ENCODE measurements at regions not wholly inside any gene's neighbourhood (a gene's known extent, or its start where the extent isn't known, plus 50 kb on each side); places are given as distances from the start of the nearest gene placed in this dataset.
A peak's percentile ranks its signal among the peaks of the same experiment; 100 is the strongest.

DNA sequence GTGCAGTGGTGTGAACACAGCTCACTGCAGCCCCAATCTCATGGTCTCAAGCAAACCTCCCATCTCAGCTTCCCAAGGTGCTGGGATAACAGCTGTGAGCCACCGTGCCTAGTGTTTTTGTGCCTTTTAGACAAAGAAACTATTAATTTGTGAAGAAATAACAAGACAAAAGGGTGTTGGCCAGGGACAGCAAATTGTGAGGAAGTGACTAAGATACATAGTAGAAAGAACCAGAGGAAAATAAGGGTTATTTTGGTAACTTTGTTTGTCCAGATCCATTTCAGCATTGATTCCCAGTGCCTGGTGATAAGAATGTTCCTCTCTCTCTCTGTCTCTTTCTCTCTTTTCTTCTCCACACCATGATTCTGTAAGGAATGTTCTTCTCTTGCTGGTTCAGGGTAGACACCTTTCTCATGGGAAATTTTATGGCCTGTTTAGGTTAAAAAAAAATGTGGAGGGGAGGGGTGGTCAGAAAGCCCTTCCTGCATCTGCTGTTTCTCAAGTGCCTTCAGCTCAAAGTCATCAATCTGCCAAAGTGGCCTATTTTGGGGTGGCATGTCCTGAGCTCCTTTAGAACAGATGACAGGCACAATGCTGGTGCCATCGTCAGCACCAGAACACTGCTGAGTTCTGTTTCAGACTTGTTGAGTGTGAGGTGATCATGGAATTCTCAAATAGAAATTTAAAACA is 184.4 kb upstream of the EEA1 start:
- Mint-ChIP-seq H3K4me1 (peaks cover 53% of the 10 kb centered on the region), H3K9me3 (no peaks in the 10 kb centered on the region), H3K27me3 (ENCODE audit: low read depth) (no peaks in the 10 kb centered on the region), H3K4me3 (no peak overlapping the region), H3K36me3 (ENCODE audit: low read depth) (no peaks in the 10 kb centered on the region), H3K27ac (peak overlapping the region; percentile 35 to 76 (median 41))
- TF ChIP-seq, protein P1, sequence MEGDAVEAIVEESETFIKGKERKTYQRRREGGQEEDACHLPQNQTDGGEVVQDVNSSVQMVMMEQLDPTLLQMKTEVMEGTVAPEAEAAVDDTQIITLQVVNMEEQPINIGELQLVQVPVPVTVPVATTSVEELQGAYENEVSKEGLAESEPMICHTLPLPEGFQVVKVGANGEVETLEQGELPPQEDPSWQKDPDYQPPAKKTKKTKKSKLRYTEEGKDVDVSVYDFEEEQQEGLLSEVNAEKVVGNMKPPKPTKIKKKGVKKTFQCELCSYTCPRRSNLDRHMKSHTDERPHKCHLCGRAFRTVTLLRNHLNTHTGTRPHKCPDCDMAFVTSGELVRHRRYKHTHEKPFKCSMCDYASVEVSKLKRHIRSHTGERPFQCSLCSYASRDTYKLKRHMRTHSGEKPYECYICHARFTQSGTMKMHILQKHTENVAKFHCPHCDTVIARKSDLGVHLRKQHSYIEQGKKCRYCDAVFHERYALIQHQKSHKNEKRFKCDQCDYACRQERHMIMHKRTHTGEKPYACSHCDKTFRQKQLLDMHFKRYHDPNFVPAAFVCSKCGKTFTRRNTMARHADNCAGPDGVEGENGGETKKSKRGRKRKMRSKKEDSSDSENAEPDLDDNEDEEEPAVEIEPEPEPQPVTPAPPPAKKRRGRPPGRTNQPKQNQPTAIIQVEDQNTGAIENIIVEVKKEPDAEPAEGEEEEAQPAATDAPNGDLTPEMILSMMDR (IDR thresholded peaks at IDR 0.05; ENCODE audit: unreplicated experiment in 3 of 3), result no peak

DNA sequence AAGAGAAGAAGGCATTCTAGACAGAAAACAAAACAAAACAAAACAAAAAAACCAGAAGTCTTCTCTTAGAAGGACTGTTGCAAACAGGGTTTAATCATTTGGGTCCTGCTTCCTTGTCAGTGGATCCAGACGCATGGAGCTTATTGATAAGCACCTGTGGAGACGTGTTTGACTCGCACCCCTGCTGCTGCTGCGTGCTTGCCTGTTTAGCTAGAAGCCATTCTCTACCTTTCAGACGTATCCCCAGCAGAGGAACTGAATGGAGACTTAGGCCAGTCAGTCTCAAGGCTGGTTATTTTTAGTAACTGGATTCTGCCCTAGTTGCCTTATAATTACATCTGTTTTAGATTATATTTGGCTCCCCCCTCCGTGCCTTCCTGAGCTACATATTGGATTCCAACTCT is 186.1 kb upstream of the EEA1 start:
- TF ChIP-seq, protein P1 (IDR thresholded peaks at IDR 0.05; ENCODE audit: unreplicated experiment in 3 of 3), result no peak
- H3K27me3 Mint-ChIP-seq (ENCODE audit: low read depth), result no peaks in the 10 kb centered on the region
- H3K36me3 Mint-ChIP-seq (ENCODE audit: low read depth), result no peaks in the 10 kb centered on the region
- H3K9me3 Mint-ChIP-seq, result no peaks in the 10 kb centered on the region
- peaks cover 38% of the 10 kb centered on the region for H3K4me1 Mint-ChIP-seq
- no peak overlapping the region for H3K4me3 Mint-ChIP-seq
- H3K27ac Mint-ChIP-seq, result peak overlapping the region; percentile 41 to 60 (median 57)

- H3K27ac Mint-ChIP-seq, result peak overlapping the region; percentile 41 to 60 (median 57)
- no peaks in the 10 kb centered on the region for H3K9me3 Mint-ChIP-seq
- H3K36me3 Mint-ChIP-seq (ENCODE audit: low read depth), result no peaks in the 10 kb centered on the region
- no peaks in the 10 kb centered on the region for H3K27me3 Mint-ChIP-seq (ENCODE audit: low read depth)
- TF ChIP-seq, protein P1 (IDR thresholded peaks at IDR 0.05; ENCODE audit: unreplicated experiment in 3 of 3), result no peak
- peak overlapping the region in 1 of 3 experiments; percentile 3 for H3K4me3 Mint-ChIP-seq
- H3K4me1 Mint-ChIP-seq, result peaks cover 38% of the 10 kb centered on the region
Observed at GRCh38 chr12:93115646-93116045, 186.6 kb upstream of the EEA1 start.

DNA sequence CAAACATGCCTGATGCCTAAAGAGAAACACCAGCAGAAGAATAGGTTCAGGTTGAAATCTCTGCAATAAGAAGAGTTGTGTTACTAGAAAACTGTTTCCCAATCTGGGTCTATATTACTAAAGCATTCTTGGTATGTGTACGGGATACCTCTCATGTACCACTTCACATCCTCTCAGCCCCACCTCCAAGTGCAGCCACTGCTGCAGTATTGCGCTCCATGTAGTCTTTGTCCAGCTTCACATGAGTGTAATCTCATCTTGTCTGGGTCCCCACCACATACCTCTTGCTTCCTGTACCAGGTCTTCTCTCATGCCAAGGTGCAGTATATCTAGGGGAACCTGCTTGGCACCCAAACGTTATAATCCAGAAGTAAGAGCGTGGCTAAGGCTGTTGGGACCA is 187.5 kb upstream of the EEA1 start:
- Mint-ChIP-seq H3K4me1 (peaks cover 38% of the 10 kb centered on the region), H3K4me3 (no peak overlapping the region), H3K27ac (peak overlapping the region; percentile 16 to 79 (median 59)), H3K9me3 (no peaks in the 10 kb centered on the region), H3K36me3 (ENCODE audit: low read depth) (no peaks in the 10 kb centered on the region), H3K27me3 (ENCODE audit: low read depth) (peaks cover 5% of the 10 kb centered on the region)
- TF ChIP-seq, protein P1 (IDR thresholded peaks at IDR 0.05; ENCODE audit: unreplicated experiment in 3 of 3), result no peak

- H3K4me1 Mint-ChIP-seq, result peaks cover 16% of the 10 kb centered on the region
- no peaks in the 10 kb centered on the region for H3K9me3 Mint-ChIP-seq
- no peaks in the 10 kb centered on the region for H3K36me3 Mint-ChIP-seq (ENCODE audit: low read depth)
- peaks cover 5% of the 10 kb centered on the region for H3K27me3 Mint-ChIP-seq (ENCODE audit: low read depth)
- H3K27ac Mint-ChIP-seq, result peak overlapping the region; percentile 95 to 97 (median 95)
- TF ChIP-seq, protein P1 (IDR thresholded peaks at IDR 0.05; ENCODE audit: unreplicated experiment in 3 of 3), result no peak
- H3K4me3 Mint-ChIP-seq, result peak overlapping the region in 1 of 3 experiments; percentile 61
Observed at GRCh38 chr12:93121729-93122488, 192.8 kb upstream of the EEA1 start.

Measured in nephron (organoid).